22Rv1 (cell line): ENCODE measurements at regions not wholly inside any gene's neighbourhood (a gene's known extent, or its start where the extent isn't known, plus 50 kb on each side); places are given as distances from the start of the nearest gene placed in this dataset.

Experiments
- CTCF ChIP-seq: fragments of 450-650 bp; IDR thresholded peaks from 2 replicates; pipeline ENCODE4 v1.5.1; 2017; ENCODE audit warnings: mild to moderate bottlenecking
- ZFX ChIP-seq: fragments of 450-650 bp; IDR thresholded peaks from 2 replicates; pipeline ENCODE4 v1.6.1; 2017; ENCODE audit warnings: antibody characterized with exemption, borderline replicate concordance

- TF ChIP-seq CTCF (no peak), ZFX (no peak)
These were observed 59.0 kb upstream of the KCND3 start for GRCh38 chr1:112048421-112048820.
